Prostate gland (tissue), 2 donors: ENCODE measurements at regions not wholly inside any gene's neighbourhood (a gene's known extent, or its start where the extent isn't known, plus 50 kb on each side); places are given as distances from the start of the nearest gene placed in this dataset.

ENCODE experiments used
- CTCF ChIP-seq, 4 experiments: fragments of 200-600 bp in 2 of 4; fragments of 450-650 bp in 2 of 4; sonication (generic) in 2 of 4; IDR thresholded peaks; 1 replicate in 3 of 4; 2 replicates in 1 of 4; pipeline ENCODE4 v1.5.1; 2016 to 2019; ENCODE audit warnings: antibody characterized with exemption in 4 of 4, mild to moderate bottlenecking in 2 of 4, moderate library complexity in 2 of 4
- POLR2A ChIP-seq: fragments of 450-650 bp; IDR thresholded peaks from one replicate; pipeline ENCODE4 v1.6.1; 2016; ENCODE audit warnings: antibody characterized with exemption, mild to moderate bottlenecking

- TF ChIP-seq POLR2A (no peak), CTCF (IDR thresholded peaks at IDR 0.05) (no peak)
Observed at GRCh38 chr7:124338861-124339260, 306.0 kb upstream of the TMEM229A start.
